OCI-LY7 (cell line): ENCODE measurements at regions not wholly inside any gene's neighbourhood (a gene's known extent, or its start where the extent isn't known, plus 50 kb on each side); places are given as distances from the start of the nearest gene placed in this dataset.

Experiments
- BruUV-seq: library from RNA; stranded (reverse); fragments of 400-500 nt; replicated peaks from 2 replicates; lab custom pipeline; 2021; lab: Mats Ljungman, UMichigan
- CTCF ChIA-PET: fragments of 300-600 bp; sonication (Branson Sonifier 250); formaldehyde crosslinking; loops from one replicate; lab custom pipeline; 2022; ENCODE audit warnings: antibody characterized with exemption; ENCODE audit not compliant: unreplicated experiment; lab: Charles Lee
- POLR2A ChIA-PET: fragments of 300-600 bp; sonication (Branson Sonifier 250); formaldehyde crosslinking; loops from one replicate; lab custom pipeline; 2022; ENCODE audit warnings: antibody characterized with exemption; lab: Charles Lee
- DNase-seq: peaks from one replicate; pipeline ENCODE4 v3.0.0-alpha.2; 2015; ENCODE audit warnings: low spot score
- H2AFZ ChIP-seq: fragments of 200-600 bp; sonication (generic), shearing (Covaris generic); 2 replicates; pipeline ENCODE4 v1.6.1; 2014; ENCODE audit warnings: mild to moderate bottlenecking, antibody characterized with exemption, low read length, moderate library complexity
- H3K27ac ChIP-seq: fragments of 200-600 bp; sonication (generic); 2 replicates; pipeline ENCODE4 v1.5.1; 2014; ENCODE audit warnings: mixed run types, low read depth, mild to moderate bottlenecking, moderate library complexity, low read length, inconsistent platforms; ENCODE audit not compliant: poor library complexity, severe bottlenecking
- H3K36me3 ChIP-seq: fragments of 200-600 bp; sonication (generic); 2 replicates; pipeline ENCODE4 v1.6.1; 2014; ENCODE audit warnings: mild to moderate bottlenecking, antibody characterized with exemption, low read length, moderate library complexity, mixed read lengths; ENCODE audit not compliant: insufficient read depth
- H3K4me1 ChIP-seq: fragments of 200-600 bp; sonication (generic); 2 replicates; pipeline ENCODE4 v1.5.1; 2014; ENCODE audit warnings: mild to moderate bottlenecking, low read length; ENCODE audit not compliant: insufficient read depth, poor library complexity, severe bottlenecking
- H3K4me2 ChIP-seq: fragments of 200-600 bp; sonication (generic); 2 replicates; pipeline ENCODE4 v1.6.1; 2014; ENCODE audit warnings: mild to moderate bottlenecking, low read length
- H3K4me3 ChIP-seq: fragments of 200-600 bp; sonication (generic); 2 replicates; pipeline ENCODE4 v1.5.1; 2014; ENCODE audit warnings: mild to moderate bottlenecking, low read depth, low read length; ENCODE audit not compliant: poor library complexity, severe bottlenecking
- H3K79me2 ChIP-seq: fragments of 200-600 bp; sonication (generic); 2 replicates; pipeline ENCODE4 v1.6.1; 2016; ENCODE audit warnings: low read depth, mild to moderate bottlenecking, low read length, moderate library complexity, mixed read lengths; ENCODE audit not compliant: insufficient read depth
- H3K9me2 ChIP-seq: fragments of 200-600 bp; sonication (generic); 2 replicates; pipeline ENCODE4 v1.6.1; 2016; ENCODE audit warnings: mild to moderate bottlenecking, low read length, mixed read lengths; ENCODE audit not compliant: insufficient read depth
- H3K9me3 ChIP-seq: fragments of 200-600 bp; sonication (generic); 2 replicates; pipeline ENCODE4 v1.6.1; 2014; ENCODE audit warnings: mild to moderate bottlenecking, mixed run types, low read length, mixed read lengths
- H4K20me1 ChIP-seq: fragments of 200-600 bp; sonication (generic); 2 replicates; pipeline ENCODE4 v1.6.1; 2014; ENCODE audit warnings: mild to moderate bottlenecking, antibody characterized with exemption, low read length, moderate library complexity, mixed read lengths; ENCODE audit not compliant: insufficient read depth
- EZH2phosphoT487 ChIP-seq: fragments of 200-600 bp; sonication (generic); IDR thresholded peaks from 2 replicates; pipeline ENCODE4 v1.6.1; 2018; ENCODE audit warnings: low read depth, borderline replicate concordance, mild to moderate bottlenecking, mixed run types, antibody characterized with exemption, low read length, moderate library complexity, mixed read lengths
- intact Hi-C: fragments of 100-400 bp; cut with micrococcal nuclease; formaldehyde crosslinking; loops from one replicate; pipeline ENCODE4 v1.10.0; 2022; ENCODE audit not compliant: unreplicated experiment
- TF ChIP-seq, protein P1 (sequence below): fragments of 200-600 bp; sonication (generic); conservative IDR thresholded peaks from 2 replicates; pipeline ENCODE4 v1.5.1; 2014; ENCODE audit warnings: mild to moderate bottlenecking, antibody characterized with exemption, low read length, moderate library complexity, mixed read lengths

GRCh38 chr3:193840111-193840641, 247.2 kb downstream of the OPA1 start:
- CTCF ChIA-PET: interaction anchor here (0.8 kb wide), 1 partner anchor 12 kb away, joined by 3 read pairs; no protein-coding TSS in a partner anchor
- H3K4me1 ChIP-seq: peaks cover 19% of the 10 kb centered on the region
- H4K20me1 ChIP-seq: no peaks in the 10 kb centered on the region
- H2AFZ ChIP-seq: no peak overlapping the region
- no peaks in the 10 kb centered on the region for H3K9me3 ChIP-seq
- no peaks in the 10 kb centered on the region for H3K9me2 ChIP-seq
- POLR2A ChIA-PET: interaction anchor here (0.5 to 2.4 kb wide), 3 partner anchors 9 to 212 kb away, joined by 3 to 5 read pairs (median 3); no protein-coding TSS in a partner anchor
- no peaks in the 10 kb centered on the region for H3K79me2 ChIP-seq
- no peak for TF ChIP-seq EZH2phosphoT487
- TF ChIP-seq, protein P1, sequence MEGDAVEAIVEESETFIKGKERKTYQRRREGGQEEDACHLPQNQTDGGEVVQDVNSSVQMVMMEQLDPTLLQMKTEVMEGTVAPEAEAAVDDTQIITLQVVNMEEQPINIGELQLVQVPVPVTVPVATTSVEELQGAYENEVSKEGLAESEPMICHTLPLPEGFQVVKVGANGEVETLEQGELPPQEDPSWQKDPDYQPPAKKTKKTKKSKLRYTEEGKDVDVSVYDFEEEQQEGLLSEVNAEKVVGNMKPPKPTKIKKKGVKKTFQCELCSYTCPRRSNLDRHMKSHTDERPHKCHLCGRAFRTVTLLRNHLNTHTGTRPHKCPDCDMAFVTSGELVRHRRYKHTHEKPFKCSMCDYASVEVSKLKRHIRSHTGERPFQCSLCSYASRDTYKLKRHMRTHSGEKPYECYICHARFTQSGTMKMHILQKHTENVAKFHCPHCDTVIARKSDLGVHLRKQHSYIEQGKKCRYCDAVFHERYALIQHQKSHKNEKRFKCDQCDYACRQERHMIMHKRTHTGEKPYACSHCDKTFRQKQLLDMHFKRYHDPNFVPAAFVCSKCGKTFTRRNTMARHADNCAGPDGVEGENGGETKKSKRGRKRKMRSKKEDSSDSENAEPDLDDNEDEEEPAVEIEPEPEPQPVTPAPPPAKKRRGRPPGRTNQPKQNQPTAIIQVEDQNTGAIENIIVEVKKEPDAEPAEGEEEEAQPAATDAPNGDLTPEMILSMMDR: no peak
- no peak for DNase-seq
- no peak overlapping the region for H3K4me3 ChIP-seq
- H3K27ac ChIP-seq: no peak overlapping the region
- intact Hi-C loops: no loop called here
- H3K36me3 ChIP-seq: no peaks in the 10 kb centered on the region
- no peak overlapping the region for H3K4me2 ChIP-seq
- BruUV-seq: no TSS peak

DNA sequence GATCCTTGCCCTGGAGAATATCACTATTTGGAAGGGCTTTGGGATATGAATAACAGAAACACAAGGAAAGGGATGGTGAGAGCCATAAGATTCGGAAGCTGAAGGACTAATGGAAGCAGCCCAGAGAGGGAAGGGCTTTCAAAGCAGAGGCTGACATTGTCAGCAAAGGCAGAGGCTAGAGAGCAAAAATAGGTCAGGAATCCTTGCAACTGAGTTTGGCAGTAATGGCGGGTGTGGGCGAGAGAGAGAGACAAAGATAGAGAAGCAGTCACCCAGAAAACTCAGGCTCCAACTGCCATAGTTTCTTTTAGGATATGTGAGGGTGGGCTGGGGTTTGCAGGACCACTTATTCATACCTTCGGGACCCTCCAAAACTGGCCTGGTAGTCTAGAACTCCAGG, 248.6 kb downstream of the OPA1 start:
- no peak for DNase-seq
- H3K9me2 ChIP-seq: no peaks in the 10 kb centered on the region
- no peaks in the 10 kb centered on the region for H3K36me3 ChIP-seq
- intact Hi-C loops: no loop called here
- peak overlapping the region; percentile 40 for H3K4me3 ChIP-seq
- POLR2A ChIA-PET: interaction anchor here (0.6 to 2.4 kb wide), 7 partner anchors 9 to 266 kb away, joined by 3 to 5 read pairs (median 3); no protein-coding TSS in a partner anchor
- no TSS peak for BruUV-seq
- no peaks in the 10 kb centered on the region for H3K79me2 ChIP-seq
- no peak overlapping the region for H3K27ac ChIP-seq
- peaks cover 19% of the 10 kb centered on the region for H3K4me1 ChIP-seq
- H2AFZ ChIP-seq: peak overlapping the region; percentile 80
- TF ChIP-seq, protein P1: no peak
- H3K9me3 ChIP-seq: no peaks in the 10 kb centered on the region
- H4K20me1 ChIP-seq: no peaks in the 10 kb centered on the region
- H3K4me2 ChIP-seq: peak overlapping the region; percentile 67
- CTCF ChIA-PET: no interaction called here

DNA sequence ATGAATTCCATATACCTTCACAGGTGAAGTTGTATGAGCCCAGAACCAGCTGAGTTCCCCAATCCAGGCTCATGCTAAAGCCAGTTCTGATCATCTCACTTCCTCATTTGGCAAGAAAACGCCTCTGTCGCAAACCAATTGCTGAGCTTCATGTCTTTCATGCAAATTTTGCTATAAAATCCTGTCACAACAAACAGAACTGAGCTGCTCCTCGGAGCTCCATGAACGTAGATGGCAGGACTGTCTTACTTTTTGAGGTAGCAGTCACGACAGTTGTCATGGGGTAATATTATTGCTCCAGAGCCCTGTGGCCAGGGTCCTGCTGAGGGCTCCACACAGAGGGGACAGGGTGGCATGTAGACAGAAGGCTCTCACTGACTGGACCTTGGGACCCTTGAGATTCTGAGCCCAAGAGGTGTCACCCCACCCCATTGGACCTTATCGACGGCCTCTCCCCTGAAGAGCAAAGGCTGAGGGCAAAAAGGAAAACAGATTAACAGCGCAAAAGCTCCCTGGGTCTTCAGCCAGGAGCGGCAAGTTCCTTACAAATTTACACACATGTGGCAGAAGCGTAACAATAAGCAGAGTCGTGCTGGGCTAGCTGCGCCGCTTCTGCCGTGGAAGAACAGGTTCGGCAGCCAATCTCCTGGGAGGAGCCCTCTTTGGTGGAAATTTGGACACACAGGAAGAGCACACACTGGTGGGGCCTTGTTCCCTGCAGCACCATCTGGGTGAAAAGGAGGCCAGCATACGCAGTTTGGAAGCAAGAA, 249.2 kb downstream of the OPA1 start:
- H3K79me2 ChIP-seq: no peaks in the 10 kb centered on the region
- CTCF ChIA-PET: no interaction called here
- peak overlapping the region; percentile 67 for H3K4me2 ChIP-seq
- intact Hi-C loops: no loop called here
- no peaks in the 10 kb centered on the region for H4K20me1 ChIP-seq
- peaks cover 19% of the 10 kb centered on the region for H3K4me1 ChIP-seq
- TF ChIP-seq, protein P1: no peak
- no peak for TF ChIP-seq EZH2phosphoT487
- DNase-seq: peak; percentile 82
- H3K4me3 ChIP-seq: peak overlapping the region; percentile 40
- peak overlapping the region; percentile 80 for H2AFZ ChIP-seq
- BruUV-seq: no TSS peak
- no peaks in the 10 kb centered on the region for H3K36me3 ChIP-seq
- no peaks in the 10 kb centered on the region for H3K9me3 ChIP-seq
- no peak overlapping the region for H3K27ac ChIP-seq
- H3K9me2 ChIP-seq: no peaks in the 10 kb centered on the region
- POLR2A ChIA-PET: interaction anchor here (0.6 to 2.4 kb wide), 9 partner anchors 9 to 265 kb away, joined by 3 to 5 read pairs (median 3); no protein-coding TSS in a partner anchor
